ENCODE measurements at regions not wholly inside any gene's neighbourhood (a gene's known extent, or its start where the extent isn't known, plus 50 kb on each side); places are given as distances from the start of the nearest gene placed in this dataset.

DNA sequence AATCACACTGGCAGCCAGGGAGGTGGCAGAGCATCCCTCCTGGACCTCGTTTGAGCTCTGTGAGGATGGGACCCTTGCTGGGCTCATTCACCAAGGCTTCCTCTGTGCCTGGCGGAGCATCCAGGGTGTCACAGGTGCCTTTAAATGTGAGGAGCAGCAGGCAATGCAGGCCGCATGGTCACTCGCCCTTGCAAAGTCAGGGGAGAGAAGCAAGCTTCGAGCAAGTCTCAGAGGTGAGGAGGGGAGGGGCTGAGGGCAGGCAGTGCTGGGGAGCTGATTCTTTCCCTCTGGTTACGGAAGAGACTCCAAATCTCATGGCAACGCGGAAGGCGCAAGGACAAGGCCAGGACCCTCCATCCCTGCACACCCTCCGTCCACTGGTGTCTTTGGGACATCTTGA, 182.7 kb upstream of the PMEPA1 start:
- Mint-ChIP-seq H3K9me3 (peaks cover 2% of the 10 kb centered on the region), H3K27me3 (ENCODE audit: low read depth) (peaks cover 6% of the 10 kb centered on the region), H3K36me3 (ENCODE audit: low read depth) (no peaks in the 10 kb centered on the region), H3K27ac (no peak overlapping the region), H3K4me3 (no peak overlapping the region), H3K4me1 (ENCODE audit: low read depth) (no peaks in the 10 kb centered on the region)
- intact Hi-C loops (cut with micrococcal nuclease): no loop called here
- no peak for DNase-seq
- CTCF ChIA-PET: no interaction called here

DNA sequence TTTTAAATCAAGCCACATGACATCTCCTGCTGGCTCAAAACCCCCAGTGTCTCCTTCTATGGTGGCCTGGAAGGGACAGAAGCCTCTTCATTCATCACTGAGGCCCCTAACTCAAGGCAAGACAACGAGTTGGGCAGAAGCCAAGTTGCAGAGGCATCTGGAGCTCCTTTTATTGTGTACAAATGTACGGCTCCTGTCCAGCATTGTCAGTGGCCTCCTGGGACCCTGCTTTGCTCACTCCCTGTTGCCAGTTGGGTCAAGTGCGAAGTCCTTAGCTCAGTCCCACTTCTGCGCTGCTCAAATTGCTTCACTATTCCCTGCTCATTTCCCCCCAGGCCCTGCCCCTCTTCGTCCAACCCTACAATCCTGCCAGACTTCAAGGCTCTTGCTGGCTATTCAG, 181.2 kb upstream of the PMEPA1 start:
- H3K27ac Mint-ChIP-seq: no peak overlapping the region
- intact Hi-C loops (cut with micrococcal nuclease): no loop called here
- no peak overlapping the region for H3K4me3 Mint-ChIP-seq
- peaks cover 6% of the 10 kb centered on the region for H3K27me3 Mint-ChIP-seq (ENCODE audit: low read depth)
- H3K36me3 Mint-ChIP-seq (ENCODE audit: low read depth): no peaks in the 10 kb centered on the region
- CTCF ChIA-PET: no interaction called here
- peaks cover 3% of the 10 kb centered on the region for H3K9me3 Mint-ChIP-seq
- no peak for DNase-seq
- H3K4me1 Mint-ChIP-seq (ENCODE audit: low read depth): no peaks in the 10 kb centered on the region

- Mint-ChIP-seq H3K27ac (no peak overlapping the region), H3K36me3 (ENCODE audit: low read depth) (no peaks in the 10 kb centered on the region), H3K4me1 (ENCODE audit: low read depth) (no peaks in the 10 kb centered on the region), H3K4me3 (no peak overlapping the region), H3K9me3 (peaks cover 3% of the 10 kb centered on the region), H3K27me3 (ENCODE audit: low read depth) (peaks cover 6% of the 10 kb centered on the region)
- CTCF ChIA-PET: no interaction called here
- no peak for DNase-seq
- intact Hi-C loops (cut with micrococcal nuclease): no loop called here
Observed at GRCh38 chr20:57890202-57890800, 180.5 kb upstream of the PMEPA1 start.

- no peaks in the 10 kb centered on the region for H3K36me3 Mint-ChIP-seq (ENCODE audit: low read depth)
- H3K4me3 Mint-ChIP-seq: no peak overlapping the region
- intact Hi-C loops (cut with micrococcal nuclease): no loop called here
- H3K27ac Mint-ChIP-seq: no peak overlapping the region
- CTCF ChIA-PET: no interaction called here
- DNase-seq: no peak
- no peaks in the 10 kb centered on the region for H3K4me1 Mint-ChIP-seq (ENCODE audit: low read depth)
- H3K27me3 Mint-ChIP-seq (ENCODE audit: low read depth): peaks cover 5% of the 10 kb centered on the region
- peaks cover 3% of the 10 kb centered on the region for H3K9me3 Mint-ChIP-seq
Observed at GRCh38 chr20:57888591-57888990, 178.8 kb upstream of the PMEPA1 start.

GRCh38 chr20:57884956-57885355, 175.1 kb upstream of the PMEPA1 start:
- intact Hi-C loops (cut with micrococcal nuclease): no loop called here
- Mint-ChIP-seq H3K27ac (no peak overlapping the region), H3K4me1 (ENCODE audit: low read depth) (no peaks in the 10 kb centered on the region), H3K9me3 (peaks cover 3% of the 10 kb centered on the region), H3K27me3 (ENCODE audit: low read depth) (peaks cover 2% of the 10 kb centered on the region), H3K36me3 (ENCODE audit: low read depth) (no peaks in the 10 kb centered on the region), H3K4me3 (no peak overlapping the region)
- DNase-seq: no peak
- CTCF ChIA-PET: no interaction called here

DNA sequence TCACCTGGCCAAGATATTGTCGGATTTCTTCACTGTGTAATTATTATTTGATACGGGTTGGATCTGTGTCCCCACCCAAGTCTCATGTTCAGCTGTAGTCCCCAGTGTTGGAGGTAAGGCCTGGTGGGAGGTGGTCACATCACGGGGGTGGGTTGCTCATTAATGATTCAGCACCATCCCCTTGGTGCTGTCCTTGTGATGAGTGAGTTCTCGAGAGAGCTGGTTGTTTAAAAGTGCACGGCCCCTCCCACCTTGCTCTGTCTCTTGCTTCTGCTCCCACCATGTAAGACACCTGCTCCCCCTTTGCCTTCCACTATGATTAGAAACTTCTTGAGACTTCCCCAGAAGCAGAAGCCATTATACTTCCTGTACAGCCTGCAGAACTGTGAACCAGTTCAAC, 173.9 kb upstream of the PMEPA1 start:
- Mint-ChIP-seq H3K9me3 (peaks cover 3% of the 10 kb centered on the region), H3K4me1 (ENCODE audit: low read depth) (no peaks in the 10 kb centered on the region), H3K27me3 (ENCODE audit: low read depth) (no peaks in the 10 kb centered on the region), H3K36me3 (ENCODE audit: low read depth) (no peaks in the 10 kb centered on the region), H3K4me3 (no peak overlapping the region), H3K27ac (no peak overlapping the region)
- DNase-seq: no peak
- CTCF ChIA-PET: no interaction called here
- intact Hi-C loops (cut with micrococcal nuclease): no loop called here

- Mint-ChIP-seq H3K27me3 (ENCODE audit: low read depth) (no peaks in the 10 kb centered on the region), H3K4me3 (no peak overlapping the region), H3K9me3 (peaks cover 3% of the 10 kb centered on the region), H3K27ac (no peak overlapping the region), H3K36me3 (ENCODE audit: low read depth) (no peaks in the 10 kb centered on the region), H3K4me1 (ENCODE audit: low read depth) (no peaks in the 10 kb centered on the region)
- CTCF ChIA-PET: no interaction called here
- intact Hi-C loops (cut with micrococcal nuclease): no loop called here
- no peak for DNase-seq
Observed at GRCh38 chr20:57883224-57883623, 173.4 kb upstream of the PMEPA1 start.

DNA sequence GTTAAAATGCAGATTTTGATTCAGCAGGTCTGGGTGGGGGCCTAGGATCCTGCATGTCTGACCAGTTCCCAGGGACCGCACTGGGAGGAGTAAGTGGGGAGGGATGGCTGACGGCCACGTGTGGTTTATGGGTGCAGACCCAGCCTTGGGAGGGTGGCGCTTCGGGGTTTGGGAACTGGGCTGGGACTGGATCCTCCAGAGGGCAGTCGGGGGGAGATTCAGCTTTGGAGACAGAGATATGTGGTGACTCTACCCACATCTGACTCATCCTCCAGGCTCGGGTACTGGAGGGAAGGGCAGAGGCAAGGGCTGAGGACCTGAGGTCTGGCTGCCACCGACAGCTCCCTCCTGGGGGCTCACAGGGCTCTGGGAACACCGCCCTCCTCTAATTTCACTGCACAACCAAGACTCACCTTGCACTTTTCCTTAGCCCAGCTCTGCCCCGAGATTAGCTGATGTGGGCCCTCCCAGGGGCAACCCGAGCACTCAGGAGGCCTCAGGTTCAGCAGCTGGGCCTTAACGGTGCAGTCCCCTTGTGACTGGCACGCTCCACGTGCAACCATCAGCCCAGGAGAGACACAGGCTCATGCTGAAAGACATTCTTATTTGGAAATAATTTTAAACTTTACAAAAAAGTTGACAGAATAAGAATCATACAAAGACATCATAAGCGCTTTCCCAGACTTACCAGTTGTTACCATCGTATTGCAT, 172.8 kb upstream of the PMEPA1 start:
- CTCF ChIA-PET: no interaction called here
- H3K4me3 Mint-ChIP-seq: no peak overlapping the region
- DNase-seq: no peak
- intact Hi-C loops (cut with micrococcal nuclease): no loop called here
- H3K9me3 Mint-ChIP-seq: peaks cover 2% of the 10 kb centered on the region
- H3K36me3 Mint-ChIP-seq (ENCODE audit: low read depth): no peaks in the 10 kb centered on the region
- H3K4me1 Mint-ChIP-seq (ENCODE audit: low read depth): no peaks in the 10 kb centered on the region
- no peak overlapping the region for H3K27ac Mint-ChIP-seq
- H3K27me3 Mint-ChIP-seq (ENCODE audit: low read depth): no peaks in the 10 kb centered on the region

GRCh38 chr20:57881466-57882385, 171.9 kb upstream of the PMEPA1 start:
- no peak for DNase-seq
- intact Hi-C loops (cut with micrococcal nuclease): no loop called here
- H3K27ac Mint-ChIP-seq: no peak overlapping the region
- H3K9me3 Mint-ChIP-seq: no peaks in the 10 kb centered on the region
- H3K36me3 Mint-ChIP-seq (ENCODE audit: low read depth): no peaks in the 10 kb centered on the region
- H3K27me3 Mint-ChIP-seq (ENCODE audit: low read depth): no peaks in the 10 kb centered on the region
- no peaks in the 10 kb centered on the region for H3K4me1 Mint-ChIP-seq (ENCODE audit: low read depth)
- no peak overlapping the region for H3K4me3 Mint-ChIP-seq
- CTCF ChIA-PET: no interaction called here

GRCh38 chr20:57880571-57880892, 170.7 kb upstream of the PMEPA1 start:
- Mint-ChIP-seq H3K36me3 (ENCODE audit: low read depth) (no peaks in the 10 kb centered on the region), H3K27me3 (ENCODE audit: low read depth) (no peaks in the 10 kb centered on the region), H3K4me1 (ENCODE audit: low read depth) (no peaks in the 10 kb centered on the region), H3K4me3 (no peak overlapping the region), H3K9me3 (no peaks in the 10 kb centered on the region), H3K27ac (no peak overlapping the region)
- DNase-seq: no peak
- intact Hi-C loops (cut with micrococcal nuclease): no loop called here
- CTCF ChIA-PET: no interaction called here

DNA sequence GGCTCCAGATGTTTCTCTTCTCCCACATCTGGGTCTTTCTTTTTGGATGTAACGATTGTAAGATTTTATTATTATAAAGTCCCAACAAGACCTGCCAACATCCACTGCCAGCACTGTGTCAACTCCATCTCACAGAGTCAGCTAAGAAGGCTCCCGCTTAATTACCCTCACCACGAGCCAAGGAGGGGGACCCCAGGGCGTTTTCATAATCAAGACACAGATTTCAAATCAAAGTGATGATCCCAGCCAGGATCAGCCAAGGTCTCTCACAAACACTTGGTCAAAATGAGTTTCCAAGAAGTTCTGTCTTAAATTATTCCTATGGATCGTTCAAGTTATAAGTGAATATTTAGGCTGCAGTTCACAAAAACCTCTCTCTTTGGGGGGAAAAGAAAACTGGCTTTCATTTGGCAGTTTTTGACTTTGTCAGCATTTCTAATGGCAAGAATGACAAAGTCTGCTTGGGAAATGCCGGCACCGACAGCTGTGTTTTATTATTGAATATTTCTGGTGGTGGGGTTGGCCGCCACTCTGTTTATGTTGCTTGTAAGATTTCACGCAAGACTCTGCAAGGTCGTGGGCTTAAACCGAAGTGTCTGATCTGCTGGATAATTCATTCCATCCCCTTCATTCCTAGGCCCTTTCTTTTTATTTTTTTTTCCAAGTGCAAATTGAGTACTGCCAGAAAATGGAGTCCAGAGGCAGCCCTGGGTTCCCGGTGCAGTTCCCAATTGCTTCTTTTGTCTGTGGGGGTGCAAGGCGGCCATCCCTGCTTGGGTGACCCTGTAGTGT, 170.2 kb upstream of the PMEPA1 start:
- Mint-ChIP-seq H3K4me1 (ENCODE audit: low read depth) (no peaks in the 10 kb centered on the region), H3K4me3 (no peak overlapping the region), H3K27ac (no peak overlapping the region), H3K27me3 (ENCODE audit: low read depth) (no peaks in the 10 kb centered on the region), H3K36me3 (ENCODE audit: low read depth) (no peaks in the 10 kb centered on the region), H3K9me3 (no peaks in the 10 kb centered on the region)
- DNase-seq: no peak
- intact Hi-C loops (cut with micrococcal nuclease): no loop called here
- CTCF ChIA-PET: no interaction called here

DNA sequence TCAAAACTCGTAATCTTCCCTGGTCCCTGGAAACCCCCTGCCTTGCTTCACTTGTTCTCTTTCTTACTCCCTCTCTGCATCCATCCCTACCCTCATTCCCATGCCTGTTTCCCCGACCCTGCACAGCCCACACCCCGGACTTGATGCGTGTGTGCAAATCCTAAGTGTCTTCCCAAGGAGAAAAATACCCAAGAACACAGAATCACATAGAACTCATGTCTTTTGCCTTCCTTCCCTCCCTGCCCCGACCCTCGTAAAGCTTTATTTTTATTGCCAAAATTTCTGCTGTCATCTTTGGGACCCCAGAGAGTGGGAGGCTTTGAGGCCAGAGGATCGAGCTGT, 169.6 kb upstream of the PMEPA1 start:
- Mint-ChIP-seq H3K9me3 (no peaks in the 10 kb centered on the region), H3K27ac (no peak overlapping the region), H3K4me1 (ENCODE audit: low read depth) (no peaks in the 10 kb centered on the region), H3K36me3 (ENCODE audit: low read depth) (no peaks in the 10 kb centered on the region), H3K27me3 (ENCODE audit: low read depth) (no peaks in the 10 kb centered on the region), H3K4me3 (no peak overlapping the region)
- CTCF ChIA-PET: no interaction called here
- intact Hi-C loops (cut with micrococcal nuclease): no loop called here
- DNase-seq: no peak
